ENCODE measurements at regions not wholly inside any gene's neighbourhood (a gene's known extent, or its start where the extent isn't known, plus 50 kb on each side); places are given as distances from the start of the nearest gene placed in this dataset.

DNA sequence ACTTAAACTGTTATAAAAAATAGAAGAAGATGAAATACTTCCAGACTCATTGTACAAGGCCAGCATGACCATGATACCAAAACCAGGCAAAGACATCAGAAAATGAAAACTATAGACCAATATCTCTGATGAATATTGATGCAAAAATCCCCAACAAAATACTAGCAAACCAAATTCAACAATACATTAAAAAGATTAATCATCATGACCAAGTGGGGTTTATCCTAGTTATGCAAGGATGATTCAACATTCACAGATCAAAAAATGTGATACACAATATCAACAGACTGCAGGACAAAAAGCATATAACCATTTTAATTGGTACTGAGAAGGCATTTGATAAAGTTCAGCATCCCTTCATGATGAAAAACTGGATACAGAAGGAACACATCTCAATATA, 824.5 kb upstream of the RAG2 start:
- H3K79me2 ChIP-seq (ENCODE audit: low read length) = no peaks in the 10 kb centered on the region
- DNase-seq = no peak
- no peaks in the 10 kb centered on the region for H3K27me3 ChIP-seq (ENCODE audit: low read length)
- no peak overlapping the region for H3K27ac ChIP-seq (ENCODE audit: low read length)
- no peaks in the 10 kb centered on the region for H3K36me3 ChIP-seq (ENCODE audit: insufficient read depth, low read length)
- no peak overlapping the region for H3K4me2 ChIP-seq (ENCODE audit: low read depth, low read length, poor library complexity, severe bottlenecking)
- no peaks in the 10 kb centered on the region for H4K20me1 ChIP-seq (ENCODE audit: insufficient read depth, low read depth, low read length)
- no peak overlapping the region for H3K9ac ChIP-seq (ENCODE audit: low read length)
- H3K9me3 ChIP-seq (ENCODE audit: low read length) = peaks cover 32% of the 10 kb centered on the region
- no peaks in the 10 kb centered on the region for H3K9me2 ChIP-seq (replicated peaks; ENCODE audit: insufficient read depth, low read length)
- no peak overlapping the region for H3K4me3 ChIP-seq (ENCODE audit: low read length)
- no peak overlapping the region for H2AFZ ChIP-seq (ENCODE audit: low read length)
- H3K4me1 ChIP-seq (ENCODE audit: low read length) = no peaks in the 10 kb centered on the region

DNA sequence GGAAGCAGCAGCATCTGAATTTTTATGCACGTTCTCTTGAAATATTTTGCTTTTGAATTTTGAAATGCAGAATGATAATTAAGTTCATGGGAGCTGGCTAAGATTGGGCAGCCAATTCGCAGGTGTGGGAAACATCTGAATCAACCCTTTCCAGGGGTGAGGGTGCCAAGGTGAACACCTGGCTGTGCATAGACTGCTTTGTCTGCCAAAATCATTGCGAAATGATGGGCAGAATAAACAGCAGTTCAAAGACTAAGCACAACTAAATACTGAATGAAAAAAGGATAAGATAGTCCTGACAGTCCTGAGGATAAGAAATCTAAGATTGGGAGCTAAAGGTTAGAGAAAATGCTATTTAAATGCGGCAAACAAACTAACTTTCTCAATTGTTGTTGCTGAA, 813.3 kb upstream of the RAG2 start:
- H3K9me3 ChIP-seq (ENCODE audit: low read length) = peaks cover 25% of the 10 kb centered on the region
- no peaks in the 10 kb centered on the region for H3K4me1 ChIP-seq (ENCODE audit: low read length)
- H3K79me2 ChIP-seq (ENCODE audit: low read length) = no peaks in the 10 kb centered on the region
- H4K20me1 ChIP-seq (ENCODE audit: insufficient read depth, low read depth, low read length) = no peaks in the 10 kb centered on the region
- H3K27ac ChIP-seq (ENCODE audit: low read length) = no peak overlapping the region
- H3K36me3 ChIP-seq (ENCODE audit: insufficient read depth, low read length) = no peaks in the 10 kb centered on the region
- no peak overlapping the region for H2AFZ ChIP-seq (ENCODE audit: low read length)
- no peak overlapping the region for H3K9ac ChIP-seq (ENCODE audit: low read length)
- H3K27me3 ChIP-seq (ENCODE audit: low read length) = no peaks in the 10 kb centered on the region
- DNase-seq = no peak
- H3K4me2 ChIP-seq (ENCODE audit: low read depth, low read length, poor library complexity, severe bottlenecking) = no peak overlapping the region
- no peak overlapping the region for H3K4me3 ChIP-seq (ENCODE audit: low read length)
- H3K9me2 ChIP-seq (replicated peaks; ENCODE audit: insufficient read depth, low read length) = no peaks in the 10 kb centered on the region

DNA sequence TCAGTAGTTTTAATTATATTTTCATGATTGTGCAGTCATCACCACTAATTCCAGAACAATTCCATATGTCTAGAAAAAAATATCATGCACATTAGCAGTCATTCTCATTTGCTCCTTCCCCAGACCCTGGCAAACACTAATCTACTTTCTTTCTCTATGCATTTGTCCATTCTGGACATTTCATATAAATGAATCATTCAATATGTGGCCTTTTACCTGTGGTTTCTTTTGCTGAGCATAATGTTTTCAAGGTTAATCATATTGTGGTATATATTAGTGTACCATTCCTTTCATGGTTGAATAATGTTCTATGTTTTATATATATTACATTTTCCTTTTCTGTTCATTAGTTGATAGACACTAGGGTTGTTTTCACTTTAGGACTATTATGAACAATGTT, 811.1 kb upstream of the RAG2 start:
- Histone ChIP-seq H3K27ac (ENCODE audit: low read length) (no peak overlapping the region), H2AFZ (ENCODE audit: low read length) (no peak overlapping the region), H4K20me1 (ENCODE audit: insufficient read depth, low read depth, low read length) (no peaks in the 10 kb centered on the region), H3K79me2 (ENCODE audit: low read length) (no peaks in the 10 kb centered on the region), H3K27me3 (ENCODE audit: low read length) (no peaks in the 10 kb centered on the region), H3K36me3 (ENCODE audit: insufficient read depth, low read length) (no peaks in the 10 kb centered on the region), H3K4me2 (ENCODE audit: low read depth, low read length, poor library complexity, severe bottlenecking) (no peak overlapping the region), H3K4me1 (ENCODE audit: low read length) (no peaks in the 10 kb centered on the region), H3K9me3 (ENCODE audit: low read length) (peaks cover 33% of the 10 kb centered on the region), H3K9me2 (replicated peaks; ENCODE audit: insufficient read depth, low read length) (no peaks in the 10 kb centered on the region), H3K4me3 (ENCODE audit: low read length) (no peak overlapping the region), H3K9ac (ENCODE audit: low read length) (no peak overlapping the region)
- DNase-seq = no peak

DNA sequence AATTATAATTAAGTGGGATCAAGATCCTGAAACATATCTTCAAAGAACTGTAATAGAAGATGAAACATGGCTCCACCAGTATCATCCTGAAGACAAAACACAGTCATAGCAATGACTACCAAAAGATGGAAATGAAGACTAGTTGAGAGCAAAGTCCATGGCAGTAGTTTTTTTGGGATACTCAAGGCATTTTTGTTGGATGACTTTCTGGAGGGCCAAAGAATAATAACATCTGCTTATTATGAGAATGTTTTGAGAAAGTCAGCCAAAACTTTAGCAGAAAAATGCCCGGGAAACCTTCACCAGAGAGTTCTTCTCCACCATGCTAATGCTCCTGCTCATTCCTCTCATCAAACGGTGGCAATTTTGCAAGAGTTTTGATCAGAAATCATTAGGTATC, 809.4 kb upstream of the RAG2 start:
- H3K4me3 ChIP-seq (ENCODE audit: low read length) = no peak overlapping the region
- no peaks in the 10 kb centered on the region for H3K27me3 ChIP-seq (ENCODE audit: low read length)
- peaks cover 39% of the 10 kb centered on the region for H3K9me3 ChIP-seq (ENCODE audit: low read length)
- no peaks in the 10 kb centered on the region for H3K36me3 ChIP-seq (ENCODE audit: insufficient read depth, low read length)
- DNase-seq = no peak
- H3K79me2 ChIP-seq (ENCODE audit: low read length) = no peaks in the 10 kb centered on the region
- H4K20me1 ChIP-seq (ENCODE audit: insufficient read depth, low read depth, low read length) = no peaks in the 10 kb centered on the region
- no peak overlapping the region for H2AFZ ChIP-seq (ENCODE audit: low read length)
- no peaks in the 10 kb centered on the region for H3K4me1 ChIP-seq (ENCODE audit: low read length)
- no peak overlapping the region for H3K9ac ChIP-seq (ENCODE audit: low read length)
- H3K27ac ChIP-seq (ENCODE audit: low read length) = no peak overlapping the region
- no peak overlapping the region for H3K4me2 ChIP-seq (ENCODE audit: low read depth, low read length, poor library complexity, severe bottlenecking)
- no peaks in the 10 kb centered on the region for H3K9me2 ChIP-seq (replicated peaks; ENCODE audit: insufficient read depth, low read length)

DNA sequence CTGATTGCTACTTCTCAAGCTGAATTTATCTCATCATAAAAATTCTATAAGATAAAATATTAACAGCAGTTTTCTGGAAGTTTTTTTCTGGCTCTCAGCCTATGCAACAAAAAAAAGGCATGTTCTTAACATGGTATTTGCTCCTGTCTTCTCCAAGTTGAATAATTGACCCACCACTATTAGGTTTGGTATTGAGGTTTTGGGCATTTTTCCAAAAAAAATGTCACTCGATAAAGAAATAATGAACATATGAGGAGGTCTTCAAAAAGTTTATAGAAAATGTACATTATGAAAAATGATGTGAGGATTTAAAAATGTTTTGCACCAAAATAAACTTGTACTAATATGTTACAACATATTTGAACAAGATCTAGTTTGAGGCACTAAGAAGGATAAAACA, 808.6 kb upstream of the RAG2 start:
- Histone ChIP-seq H3K9ac (ENCODE audit: low read length) (no peak overlapping the region), H3K27ac (ENCODE audit: low read length) (no peak overlapping the region), H4K20me1 (ENCODE audit: insufficient read depth, low read depth, low read length) (no peaks in the 10 kb centered on the region), H3K4me1 (ENCODE audit: low read length) (no peaks in the 10 kb centered on the region), H3K36me3 (ENCODE audit: insufficient read depth, low read length) (no peaks in the 10 kb centered on the region), H3K27me3 (ENCODE audit: low read length) (no peaks in the 10 kb centered on the region), H3K9me2 (replicated peaks; ENCODE audit: insufficient read depth, low read length) (no peaks in the 10 kb centered on the region), H3K4me2 (ENCODE audit: low read depth, low read length, poor library complexity, severe bottlenecking) (no peak overlapping the region), H3K9me3 (ENCODE audit: low read length) (peaks cover 47% of the 10 kb centered on the region), H3K4me3 (ENCODE audit: low read length) (no peak overlapping the region), H3K79me2 (ENCODE audit: low read length) (no peaks in the 10 kb centered on the region), H2AFZ (ENCODE audit: low read length) (no peak overlapping the region)
- DNase-seq = no peak

DNA sequence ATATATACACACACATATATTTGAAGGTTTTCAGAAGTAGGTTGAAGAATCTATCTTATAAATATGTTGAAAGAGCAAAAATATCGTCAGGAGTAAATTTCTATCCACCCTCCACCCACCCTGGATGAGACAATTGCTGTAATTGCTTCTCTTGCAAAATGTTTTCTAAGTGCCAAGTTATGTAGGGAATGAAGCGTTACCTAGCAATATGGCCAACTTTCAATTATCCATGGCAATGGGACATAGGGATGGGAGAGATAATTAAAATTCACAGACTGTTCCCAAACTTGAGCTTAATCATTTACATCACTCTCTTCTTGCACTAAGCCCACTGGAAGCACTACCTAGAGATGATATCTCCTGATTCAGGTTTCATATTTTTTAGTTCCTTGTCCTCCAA, 806.2 kb upstream of the RAG2 start:
- Histone ChIP-seq H3K9me2 (replicated peaks; ENCODE audit: insufficient read depth, low read length) (no peaks in the 10 kb centered on the region), H3K9me3 (ENCODE audit: low read length) (peaks cover 37% of the 10 kb centered on the region), H3K27ac (ENCODE audit: low read length) (no peak overlapping the region), H3K27me3 (ENCODE audit: low read length) (no peaks in the 10 kb centered on the region), H3K4me3 (ENCODE audit: low read length) (no peak overlapping the region), H4K20me1 (ENCODE audit: insufficient read depth, low read depth, low read length) (no peaks in the 10 kb centered on the region), H2AFZ (ENCODE audit: low read length) (no peak overlapping the region), H3K4me1 (ENCODE audit: low read length) (no peaks in the 10 kb centered on the region), H3K79me2 (ENCODE audit: low read length) (no peaks in the 10 kb centered on the region), H3K36me3 (ENCODE audit: insufficient read depth, low read length) (no peaks in the 10 kb centered on the region), H3K9ac (ENCODE audit: low read length) (no peak overlapping the region), H3K4me2 (ENCODE audit: low read depth, low read length, poor library complexity, severe bottlenecking) (no peak overlapping the region)
- no peak for DNase-seq

DNA sequence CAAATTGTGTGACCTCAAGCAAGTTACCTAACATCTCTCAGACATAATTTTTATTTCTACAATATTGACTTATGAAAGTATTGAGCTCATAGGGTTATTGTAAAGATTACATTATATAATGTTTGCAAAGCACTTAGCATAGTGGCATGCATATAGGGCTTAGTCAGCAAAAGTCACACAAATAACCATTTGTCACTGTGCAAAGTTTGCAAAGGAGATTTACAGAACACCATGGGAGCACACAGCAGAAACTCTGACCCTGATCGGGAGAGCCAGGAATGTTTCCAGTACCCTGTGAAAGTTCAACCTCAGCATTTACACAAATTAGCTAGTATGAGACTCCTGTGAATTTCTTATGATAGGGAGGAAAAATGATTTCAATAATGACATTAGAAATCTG, 804.6 kb upstream of the RAG2 start:
- no peak overlapping the region for H3K27ac ChIP-seq (ENCODE audit: low read length)
- H3K9me3 ChIP-seq (ENCODE audit: low read length) = peaks cover 46% of the 10 kb centered on the region
- no peak overlapping the region for H3K9ac ChIP-seq (ENCODE audit: low read length)
- H3K4me3 ChIP-seq (ENCODE audit: low read length) = no peak overlapping the region
- H2AFZ ChIP-seq (ENCODE audit: low read length) = no peak overlapping the region
- H4K20me1 ChIP-seq (ENCODE audit: insufficient read depth, low read depth, low read length) = no peaks in the 10 kb centered on the region
- H3K9me2 ChIP-seq (replicated peaks; ENCODE audit: insufficient read depth, low read length) = no peaks in the 10 kb centered on the region
- H3K27me3 ChIP-seq (ENCODE audit: low read length) = no peaks in the 10 kb centered on the region
- H3K4me1 ChIP-seq (ENCODE audit: low read length) = no peaks in the 10 kb centered on the region
- no peaks in the 10 kb centered on the region for H3K36me3 ChIP-seq (ENCODE audit: insufficient read depth, low read length)
- no peak overlapping the region for H3K4me2 ChIP-seq (ENCODE audit: low read depth, low read length, poor library complexity, severe bottlenecking)
- DNase-seq = no peak
- H3K79me2 ChIP-seq (ENCODE audit: low read length) = no peaks in the 10 kb centered on the region

DNA sequence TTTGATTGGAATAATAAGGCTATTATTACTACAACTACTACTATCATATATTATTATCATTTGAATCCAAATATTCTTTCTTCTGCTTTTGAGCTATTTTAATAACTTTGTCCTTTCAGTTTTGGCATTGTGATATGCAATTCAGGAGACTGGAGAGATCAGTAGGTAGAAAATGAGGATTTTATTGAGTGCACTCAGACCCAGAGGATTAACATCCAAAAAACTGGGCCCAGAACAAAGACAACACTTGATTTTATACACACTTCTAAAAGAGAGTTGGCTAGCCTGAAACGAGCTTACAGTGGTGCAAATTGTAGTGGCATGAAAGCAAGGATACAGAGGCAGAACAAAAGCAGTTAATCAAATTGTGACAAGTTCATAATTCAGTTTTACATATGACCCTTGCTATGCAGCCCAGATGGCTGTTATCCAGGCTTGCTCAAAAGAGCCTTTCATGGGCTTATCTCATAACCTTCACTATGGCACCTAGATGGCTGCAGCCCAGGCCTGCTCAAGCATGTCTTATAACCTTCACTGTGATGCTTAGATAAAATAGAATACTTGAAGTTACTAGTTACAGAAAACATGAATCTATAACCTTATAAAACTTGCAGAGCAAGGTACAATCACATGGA, 796.3 kb upstream of the RAG2 start:
- Histone ChIP-seq H2AFZ (ENCODE audit: low read length) (no peak overlapping the region), H4K20me1 (ENCODE audit: insufficient read depth, low read depth, low read length) (no peaks in the 10 kb centered on the region), H3K27ac (ENCODE audit: low read length) (no peak overlapping the region), H3K4me2 (ENCODE audit: low read depth, low read length, poor library complexity, severe bottlenecking) (no peak overlapping the region), H3K79me2 (ENCODE audit: low read length) (no peaks in the 10 kb centered on the region), H3K9ac (ENCODE audit: low read length) (no peak overlapping the region), H3K4me3 (ENCODE audit: low read length) (no peak overlapping the region), H3K9me3 (ENCODE audit: low read length) (peaks cover 29% of the 10 kb centered on the region), H3K36me3 (ENCODE audit: insufficient read depth, low read length) (no peaks in the 10 kb centered on the region), H3K27me3 (ENCODE audit: low read length) (no peaks in the 10 kb centered on the region), H3K9me2 (replicated peaks; ENCODE audit: insufficient read depth, low read length) (no peaks in the 10 kb centered on the region), H3K4me1 (ENCODE audit: low read length) (no peaks in the 10 kb centered on the region)
- peak; percentile 56 for DNase-seq

DNA sequence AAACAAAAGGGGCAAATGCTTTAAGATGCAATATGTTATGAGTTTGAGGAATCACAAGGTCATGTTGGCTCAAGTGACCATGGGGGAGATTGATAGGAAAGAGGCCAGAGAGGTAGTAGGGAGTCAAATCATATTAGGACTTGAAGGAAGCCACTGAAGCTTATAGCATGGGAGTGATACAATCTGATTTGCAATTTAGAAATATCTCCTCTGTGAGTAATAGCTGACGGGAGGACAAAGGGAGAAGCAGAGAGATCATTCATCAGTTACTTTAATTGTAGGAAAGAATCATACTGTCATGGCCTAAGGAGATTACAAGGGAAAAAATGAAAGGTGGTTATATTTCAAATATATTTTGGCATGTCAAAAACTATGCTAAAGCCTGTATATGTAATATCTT, 793.6 kb upstream of the RAG2 start:
- Histone ChIP-seq H3K27me3 (ENCODE audit: low read length) (no peaks in the 10 kb centered on the region), H3K79me2 (ENCODE audit: low read length) (no peaks in the 10 kb centered on the region), H3K9me2 (replicated peaks; ENCODE audit: insufficient read depth, low read length) (no peaks in the 10 kb centered on the region), H3K9me3 (ENCODE audit: low read length) (peaks cover 27% of the 10 kb centered on the region), H3K9ac (ENCODE audit: low read length) (no peak overlapping the region), H4K20me1 (ENCODE audit: insufficient read depth, low read depth, low read length) (no peaks in the 10 kb centered on the region), H2AFZ (ENCODE audit: low read length) (no peak overlapping the region), H3K27ac (ENCODE audit: low read length) (no peak overlapping the region), H3K4me3 (ENCODE audit: low read length) (no peak overlapping the region), H3K36me3 (ENCODE audit: insufficient read depth, low read length) (no peaks in the 10 kb centered on the region), H3K4me1 (ENCODE audit: low read length) (no peaks in the 10 kb centered on the region), H3K4me2 (ENCODE audit: low read depth, low read length, poor library complexity, severe bottlenecking) (no peak overlapping the region)
- no peak for DNase-seq
